DMS114 treated with DMSO at 0.1 percent for 48 hours (cell line): ENCODE measurements at regions not wholly inside any gene's neighbourhood (a gene's known extent, or its start where the extent isn't known, plus 50 kb on each side); places are given as distances from the start of the nearest gene placed in this dataset.

Source experiments
- DNase-seq: peaks from one replicate; lab custom pipeline; 2025; ENCODE audit not compliant: unreplicated experiment; lab: John Stamatoyannopoulos, UW

DNA sequence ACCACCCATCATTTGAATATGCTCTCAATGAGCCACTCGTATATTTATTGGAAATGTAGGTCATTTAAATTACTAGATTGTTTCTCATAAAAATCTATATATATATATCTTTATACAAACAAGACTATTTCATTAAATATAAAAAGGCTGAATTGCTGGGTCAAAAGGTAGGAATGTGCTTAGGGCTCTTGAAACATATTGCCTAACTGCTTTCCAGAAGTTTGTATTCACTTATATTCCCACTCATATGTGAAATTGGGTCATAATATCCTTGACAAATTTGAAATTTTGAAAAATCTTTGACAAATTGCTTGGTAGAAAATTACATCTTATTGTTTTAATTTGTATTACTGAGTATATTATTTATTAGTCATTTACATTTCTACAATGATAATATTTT lies 999.8 kb upstream of the CDH2 start:
- no peak for DNase-seq

GRCh38 chr18:29174891-29175290 lies 998.0 kb upstream of the CDH2 start:
- no peak for DNase-seq

DNA sequence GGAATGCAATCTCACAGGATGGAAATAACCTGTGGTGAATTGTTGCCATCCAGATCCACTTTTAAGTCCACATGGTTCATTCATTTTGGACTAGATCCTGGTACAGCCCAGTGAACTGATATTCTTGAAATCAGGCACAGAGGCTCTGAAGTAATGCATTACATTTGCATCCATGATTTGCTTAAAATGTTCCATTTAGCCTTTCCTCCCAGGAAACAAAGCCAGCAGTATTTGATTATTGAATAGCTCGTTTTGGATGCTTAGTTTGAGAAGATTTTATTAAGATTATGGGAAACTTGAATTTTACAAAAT lies 995.8 kb upstream of the CDH2 start:
- DNase-seq, result no peak

DNA sequence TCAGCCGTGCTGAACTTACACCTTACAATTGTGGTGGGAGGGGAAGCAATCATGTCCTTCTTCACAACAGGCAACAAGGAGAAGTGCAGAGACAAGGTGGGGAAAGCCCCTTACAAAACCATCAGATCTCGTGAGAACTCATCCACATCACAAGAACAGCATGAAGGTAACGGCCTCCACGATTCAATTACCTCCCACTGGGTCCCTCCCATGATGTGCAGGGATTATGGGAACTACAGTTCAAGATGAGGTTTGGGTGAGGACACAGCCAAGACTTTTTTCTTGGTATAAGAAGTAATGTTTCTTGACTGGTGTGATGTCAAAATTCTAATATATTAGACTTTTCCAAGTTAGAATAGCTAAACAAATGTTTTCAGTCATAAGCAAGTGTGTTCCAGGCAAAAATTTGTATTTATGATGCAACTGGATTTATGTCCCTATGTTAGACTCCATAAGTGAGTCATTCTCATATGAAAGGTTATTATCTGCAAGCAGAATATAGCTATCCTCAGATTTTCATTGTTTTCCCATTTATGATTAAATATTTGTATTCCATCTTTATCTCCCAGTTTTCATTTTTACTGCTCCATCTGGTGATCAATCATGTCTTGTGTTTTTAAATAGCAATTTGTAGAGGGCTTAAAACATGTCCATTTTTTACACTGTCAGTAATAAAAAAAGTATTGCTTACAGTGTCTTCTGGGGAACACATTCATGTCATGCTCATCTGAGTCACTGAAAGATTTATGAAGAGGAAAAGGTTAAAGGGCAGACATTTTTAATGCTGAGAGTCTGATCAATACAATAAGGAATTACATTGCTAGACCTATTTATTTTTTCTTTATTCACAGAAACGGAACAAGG lies 995.2 kb upstream of the CDH2 start:
- no peak for DNase-seq

GRCh38 chr18:29169599-29169998 lies 992.7 kb upstream of the CDH2 start:
- no peak for DNase-seq

- no peak for DNase-seq
Observed at GRCh38 chr18:29164993-29165599, 988.2 kb upstream of the CDH2 start.

DNA sequence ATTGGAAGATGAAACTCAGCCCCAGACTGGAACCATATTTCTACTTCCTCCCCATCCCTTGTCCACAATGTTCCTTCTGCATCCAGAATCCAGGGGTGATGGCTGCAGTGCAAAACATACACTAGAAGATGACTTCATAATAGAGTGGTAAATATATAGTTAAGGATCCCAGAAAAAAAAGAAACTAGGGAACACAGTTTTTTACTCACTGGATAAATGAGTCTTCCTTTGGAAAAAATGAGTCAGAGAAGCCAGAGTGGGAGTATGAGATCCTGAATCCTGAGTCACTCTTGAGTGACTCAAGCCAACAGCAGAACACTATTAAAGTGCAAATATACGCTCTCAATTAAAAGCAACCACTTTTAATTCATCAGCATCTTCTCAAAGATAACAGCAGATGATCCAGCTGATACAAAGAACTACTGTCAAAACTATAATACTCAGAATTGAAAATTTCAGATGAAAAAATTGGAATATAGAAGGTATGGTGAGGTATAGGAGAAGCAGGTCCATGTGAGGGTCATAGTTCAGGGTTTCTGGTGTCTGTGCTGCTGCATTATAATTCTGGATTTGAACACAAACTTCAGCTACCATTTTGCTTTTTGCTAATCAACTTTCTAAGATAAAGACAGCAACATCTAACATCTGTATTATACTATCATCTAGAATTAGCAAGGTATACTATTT lies 987.2 kb upstream of the CDH2 start:
- DNase-seq, result no peak

DNA sequence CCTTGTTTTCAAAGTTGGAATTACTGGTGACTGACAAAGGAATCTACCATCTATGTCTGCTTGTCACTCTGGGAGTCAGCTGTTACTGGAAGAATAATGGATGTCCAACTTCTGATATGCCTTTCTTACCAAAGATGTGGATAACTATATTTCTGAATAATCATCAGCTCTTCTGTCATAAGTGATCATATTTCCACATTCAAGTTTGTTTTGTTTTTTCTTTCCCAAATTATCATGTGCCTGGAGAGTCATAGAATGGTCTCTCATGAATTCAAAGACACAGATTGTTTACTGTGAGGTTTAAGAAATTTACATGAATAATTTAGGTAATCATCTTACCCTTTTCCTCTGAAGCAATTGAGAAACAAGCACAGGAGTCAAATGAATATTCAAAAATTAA lies 986.7 kb upstream of the CDH2 start:
- no peak for DNase-seq

- no peak for DNase-seq
Observed at GRCh38 chr18:29161429-29161828, 984.5 kb upstream of the CDH2 start.

GRCh38 chr18:29160170-29160569 lies 983.2 kb upstream of the CDH2 start:
- no peak for DNase-seq

GRCh38 chr18:29157905-29158304 lies 981.0 kb upstream of the CDH2 start:
- DNase-seq, result no peak

- DNase-seq, result no peak
Observed at GRCh38 chr18:29157057-29157780, 980.3 kb upstream of the CDH2 start.

GRCh38 chr18:29156531-29156930 lies 979.6 kb upstream of the CDH2 start:
- no peak for DNase-seq

GRCh38 chr18:29154758-29155725 lies 978.1 kb upstream of the CDH2 start:
- no peak for DNase-seq

DNA sequence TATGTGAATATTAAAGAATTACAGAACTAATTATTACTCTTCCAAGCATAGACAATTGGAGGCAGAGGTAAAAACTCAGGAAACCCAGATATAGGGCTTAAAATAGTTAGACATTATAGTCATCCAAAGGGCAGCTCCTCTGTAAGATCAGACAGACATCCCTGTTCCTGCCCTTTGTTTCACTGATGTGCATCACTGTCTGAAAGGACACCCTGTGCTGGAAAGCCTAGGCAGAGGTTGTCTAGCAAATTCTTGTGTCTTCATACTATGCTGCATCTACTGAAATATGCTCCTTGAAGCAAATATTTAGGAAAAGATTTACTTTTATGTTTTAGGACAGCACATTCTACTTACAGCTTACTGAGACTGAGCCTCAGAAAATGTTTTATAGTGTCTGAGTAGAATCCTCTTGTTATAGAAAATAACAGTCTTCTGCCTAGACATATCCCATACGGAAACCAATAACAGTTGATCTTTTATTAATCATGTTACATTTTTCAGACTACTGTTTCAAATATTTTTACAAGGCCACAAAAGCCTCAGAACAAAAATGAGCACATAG lies 977.3 kb upstream of the CDH2 start:
- DNase-seq, result no peak

GRCh38 chr18:29153091-29153490 lies 976.2 kb upstream of the CDH2 start:
- DNase-seq, result no peak

- no peak for DNase-seq
Observed at GRCh38 chr18:29147944-29148343, 971.0 kb upstream of the CDH2 start.

DNA sequence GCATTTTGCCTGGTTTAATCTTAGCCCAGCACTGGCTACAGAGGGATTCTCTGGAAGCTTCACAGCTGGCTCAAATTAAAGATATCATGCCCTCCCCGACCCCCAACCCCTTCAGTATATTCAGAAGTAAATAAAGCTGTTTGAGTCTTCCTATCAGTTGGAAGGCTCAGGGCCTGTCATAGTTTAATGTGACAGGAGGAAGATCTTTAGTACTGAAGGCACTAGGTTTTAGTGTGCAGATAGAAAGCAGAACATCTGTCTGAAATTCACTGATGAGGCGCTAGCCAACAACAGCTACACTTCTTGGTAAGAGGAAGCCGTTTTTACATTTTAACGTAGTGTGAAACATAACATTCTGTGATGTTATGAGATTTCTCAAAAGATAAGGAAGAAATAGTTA lies 969.1 kb upstream of the CDH2 start:
- DNase-seq, result no peak

GRCh38 chr18:29140590-29140989 lies 963.7 kb upstream of the CDH2 start:
- DNase-seq, result no peak
